Body of pancreas (tissue), 4 donors: ENCODE measurements at regions not wholly inside any gene's neighbourhood (a gene's known extent, or its start where the extent isn't known, plus 50 kb on each side); places are given as distances from the start of the nearest gene placed in this dataset.

ENCODE experiments used
- ATAC-seq: fragments of 150-250 bp; one replicate; pipeline ENCODE4 v1.9.1; 2016
- DNase-seq, 4 donors: peaks; one replicate each; pipeline ENCODE4 v3.0.0-alpha.2; 2019
- H3K27ac ChIP-seq, 4 donors: fragments of 200-600 bp; sonication (generic); 1 replicate in 3 of 4; 2 replicates in 1 of 4; pipeline versions ENCODE4 v1.5.1 to v1.6.1; 2016 to 2019; ENCODE audit warnings: mild to moderate bottlenecking in 1 of 4, mixed read lengths in 1 of 4, moderate library complexity in 1 of 4
- H3K27me3 ChIP-seq, 2 donors: fragments of 200-600 bp; sonication (generic); one replicate each; pipeline ENCODE4 v1.6.0; 2016; ENCODE audit warnings: mild to moderate bottlenecking in 1 of 2
- H3K36me3 ChIP-seq, 2 donors: fragments of 200-600 bp; sonication (generic); replicated peaks in 1 of 2; 2 replicates each; pipeline ENCODE4 v1.5.1; 2016; ENCODE audit warnings: low read depth in 2 of 2; ENCODE audit not compliant: insufficient read depth in 1 of 2
- H3K4me1 ChIP-seq: fragments of 200-600 bp; sonication (generic); one replicate; pipeline ENCODE4 v1.6.0; 2016
- H3K4me3 ChIP-seq, 2 donors: fragments of 200-600 bp; sonication (generic); 1 replicate in 1 of 2; 2 replicates in 1 of 2; pipeline ENCODE4 v1.5.1; 2016 to 2019
- H3K9me3 ChIP-seq, 3 donors: fragments of 200-600 bp; sonication (generic); 1 replicate in 2 of 3; 2 replicates in 1 of 3; pipeline ENCODE4 v1.5.1; 2016
- CTCF ChIP-seq, 7 experiments: fragments of 450-650 bp in 4 of 7; fragments of 200-600 bp in 3 of 7; sonication (generic) in 3 of 7; IDR thresholded peaks; one replicate each; pipeline ENCODE4 v1.5.1; 2016 to 2019; ENCODE audit warnings: antibody characterized with exemption in 7 of 7
- POLR2A ChIP-seq, 3 donors: fragments of 450-650 bp; IDR thresholded peaks; one replicate each; pipeline ENCODE4 v1.6.1; 2016; ENCODE audit warnings: antibody characterized with exemption in 3 of 3, mild to moderate bottlenecking in 2 of 3
- WGBS, 2 donors: methylation state at CpG; one replicate each; pipeline ENCODE4 v1.1.5; 2017; 5-methylcytosine and 5-hydroxymethylcytosine counted together
- intact Hi-C: fragments of 100-400 bp; cut with DNase I; formaldehyde crosslinking; loops from one replicate; pipeline ENCODE4 v1.15.1; 2023

DNA sequence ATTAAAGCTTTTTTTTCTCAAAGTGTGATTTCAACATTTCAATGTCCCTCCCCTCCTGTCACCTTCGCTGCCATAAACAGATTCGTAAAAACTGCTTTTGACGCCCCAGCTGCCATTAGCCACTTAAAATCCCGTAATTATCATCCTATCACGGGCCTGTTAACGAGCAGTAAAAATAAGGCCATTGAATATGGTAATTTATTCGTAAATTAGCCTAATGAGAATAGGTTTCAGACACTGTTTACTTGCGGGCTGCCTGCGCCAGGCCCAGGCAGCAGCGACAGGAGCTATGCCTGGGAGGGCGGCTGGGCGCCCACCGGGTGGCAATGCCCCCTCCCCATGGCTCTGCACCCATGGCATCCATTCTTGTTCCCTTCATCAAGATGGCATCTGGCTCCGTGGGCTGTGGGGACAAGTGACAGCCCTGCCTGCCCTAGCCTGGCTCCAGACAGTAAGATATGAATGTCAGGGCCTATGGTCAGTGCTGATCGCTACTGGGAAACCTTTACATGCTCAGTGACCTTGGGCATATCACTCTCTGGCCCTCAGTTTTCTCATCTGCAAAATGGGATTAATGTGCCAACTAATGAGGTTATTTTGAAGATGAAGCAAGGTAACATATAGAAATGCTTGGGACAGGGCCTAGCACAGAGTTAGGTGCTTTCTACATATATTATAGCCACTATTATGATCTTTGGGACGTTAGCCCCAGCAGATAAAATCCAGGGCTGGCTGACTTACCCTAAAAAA lies 500.8 kb downstream of the MN1 start:
- Histone ChIP-seq H3K36me3 (no peaks in the 10 kb centered on the region), H3K9me3 (no peaks in the 10 kb centered on the region), H3K4me3 (no peak overlapping the region), H3K27ac (no peak overlapping the region), H3K4me1 (no peaks in the 10 kb centered on the region), H3K27me3 (no peaks in the 10 kb centered on the region)
- no peak for ATAC-seq
- TF ChIP-seq POLR2A (IDR thresholded peaks at IDR 0.05) (no peak), CTCF (IDR thresholded peaks at IDR 0.05) (no peak)
- 72 to 77% methylated on average over 16 of the region's 16 CpGs for WGBS, 2 donors
- no peak for DNase-seq
- intact Hi-C loops = no loop called here

GRCh38 chr22:27302501-27302900 lies 499.1 kb downstream of the MN1 start:
- Histone ChIP-seq H3K4me3 (no peak overlapping the region), H3K4me1 (no peaks in the 10 kb centered on the region), H3K27me3 (no peaks in the 10 kb centered on the region), H3K27ac (no peak overlapping the region), H3K9me3 (no peaks in the 10 kb centered on the region), H3K36me3 (no peaks in the 10 kb centered on the region)
- TF ChIP-seq POLR2A (IDR thresholded peaks at IDR 0.05) = no peak
- TF ChIP-seq CTCF (IDR thresholded peaks at IDR 0.05) = no peak
- intact Hi-C loops = no loop called here
- ATAC-seq (no peak), DNase-seq (no peak)
- WGBS, 2 donors = 69 to 84% methylated on average over 7 to 11 of the region's 11 CpGs

- Histone ChIP-seq H3K27ac (no peak overlapping the region), H3K4me1 (no peaks in the 10 kb centered on the region), H3K36me3 (no peaks in the 10 kb centered on the region), H3K9me3 (peaks cover 0 to 3% (median 0%) of the 10 kb centered on the region in 3 donors), H3K4me3 (no peak overlapping the region), H3K27me3 (no peaks in the 10 kb centered on the region)
- intact Hi-C loops = no loop called here
- no peak for DNase-seq
- no peak for ATAC-seq
- TF ChIP-seq POLR2A (IDR thresholded peaks at IDR 0.05) = no peak
- no peak for TF ChIP-seq CTCF (IDR thresholded peaks at IDR 0.05)
These were observed 497.8 kb downstream of the MN1 start for GRCh38 chr22:27303718-27304117.

GRCh38 chr22:27306771-27307170 lies 494.8 kb downstream of the MN1 start:
- DNase-seq (no peak), ATAC-seq (no peak)
- H3K9me3 ChIP-seq = peaks cover 0 to 5% (median 0%) of the 10 kb centered on the region in 3 donors
- H3K36me3 ChIP-seq = no peaks in the 10 kb centered on the region
- no peak overlapping the region for H3K4me3 ChIP-seq
- no peaks in the 10 kb centered on the region for H3K4me1 ChIP-seq
- intact Hi-C loops = no loop called here
- no peak overlapping the region for H3K27ac ChIP-seq
- TF ChIP-seq POLR2A (IDR thresholded peaks at IDR 0.05) (no peak), CTCF (IDR thresholded peaks at IDR 0.05) (no peak)
- WGBS, 2 donors = 53 to 73% methylated on average over 1 of the region's 1 CpG
- H3K27me3 ChIP-seq = no peaks in the 10 kb centered on the region
